Prostate gland (tissue), 2 donors: ENCODE measurements at regions not wholly inside any gene's neighbourhood (a gene's known extent, or its start where the extent isn't known, plus 50 kb on each side); places are given as distances from the start of the nearest gene placed in this dataset.

Source experiments
- POLR2A ChIP-seq: fragments of 450-650 bp; IDR thresholded peaks from one replicate; pipeline ENCODE4 v1.6.1; 2016; ENCODE audit warnings: antibody characterized with exemption, mild to moderate bottlenecking
- TF ChIP-seq, protein P1 (sequence below), 4 experiments: fragments of 200-600 bp in 2 of 4; fragments of 450-650 bp in 2 of 4; sonication (generic) in 2 of 4; IDR thresholded peaks; 1 replicate in 3 of 4; 2 replicates in 1 of 4; pipeline ENCODE4 v1.5.1; 2016 to 2019; ENCODE audit warnings: antibody characterized with exemption in 4 of 4, mild to moderate bottlenecking in 2 of 4, moderate library complexity in 2 of 4

DNA sequence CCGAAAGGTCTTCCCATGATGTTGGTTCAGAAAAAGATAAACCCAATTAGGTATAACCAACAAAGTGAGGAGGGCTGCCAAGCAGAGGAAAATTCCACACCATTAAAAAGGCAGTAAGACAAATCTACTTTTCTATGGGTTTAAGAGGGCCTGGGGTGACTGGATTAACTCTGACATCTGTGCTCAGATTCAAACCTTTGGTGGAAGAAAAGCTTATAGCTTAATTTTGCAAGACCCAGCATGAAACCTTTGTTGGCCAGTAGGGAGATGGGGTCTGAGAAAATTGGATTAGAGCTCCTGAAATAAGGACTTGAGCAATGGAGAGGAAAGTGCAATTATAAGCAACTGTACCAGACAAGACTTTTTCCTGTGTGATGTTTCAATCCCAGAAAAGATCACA is 104.2 kb downstream of the KDR start:
- TF ChIP-seq POLR2A: no peak
- TF ChIP-seq, protein P1, sequence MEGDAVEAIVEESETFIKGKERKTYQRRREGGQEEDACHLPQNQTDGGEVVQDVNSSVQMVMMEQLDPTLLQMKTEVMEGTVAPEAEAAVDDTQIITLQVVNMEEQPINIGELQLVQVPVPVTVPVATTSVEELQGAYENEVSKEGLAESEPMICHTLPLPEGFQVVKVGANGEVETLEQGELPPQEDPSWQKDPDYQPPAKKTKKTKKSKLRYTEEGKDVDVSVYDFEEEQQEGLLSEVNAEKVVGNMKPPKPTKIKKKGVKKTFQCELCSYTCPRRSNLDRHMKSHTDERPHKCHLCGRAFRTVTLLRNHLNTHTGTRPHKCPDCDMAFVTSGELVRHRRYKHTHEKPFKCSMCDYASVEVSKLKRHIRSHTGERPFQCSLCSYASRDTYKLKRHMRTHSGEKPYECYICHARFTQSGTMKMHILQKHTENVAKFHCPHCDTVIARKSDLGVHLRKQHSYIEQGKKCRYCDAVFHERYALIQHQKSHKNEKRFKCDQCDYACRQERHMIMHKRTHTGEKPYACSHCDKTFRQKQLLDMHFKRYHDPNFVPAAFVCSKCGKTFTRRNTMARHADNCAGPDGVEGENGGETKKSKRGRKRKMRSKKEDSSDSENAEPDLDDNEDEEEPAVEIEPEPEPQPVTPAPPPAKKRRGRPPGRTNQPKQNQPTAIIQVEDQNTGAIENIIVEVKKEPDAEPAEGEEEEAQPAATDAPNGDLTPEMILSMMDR (IDR thresholded peaks at IDR 0.05): no peak
